AG10803 (cell line): ENCODE measurements at regions not wholly inside any gene's neighbourhood (a gene's known extent, or its start where the extent isn't known, plus 50 kb on each side); places are given as distances from the start of the nearest gene placed in this dataset.

Source experiments
- DNase-seq: peaks from one replicate; pipeline ENCODE4 v3.0.0; 2010; ENCODE audit warnings: low read depth
- H3K4me3 ChIP-seq: 2 replicates; pipeline ENCODE4 v1.5.1; 2011; ENCODE audit warnings: mild to moderate bottlenecking, low read length, control low read depth
- CTCF ChIP-seq: conservative IDR thresholded peaks from 2 replicates; pipeline ENCODE4 v1.5.1; 2011; ENCODE audit warnings: mild to moderate bottlenecking, low read length, control low read depth, inconsistent platforms

- no peak for TF ChIP-seq CTCF
- no peak for DNase-seq
- H3K4me3 ChIP-seq = no peak overlapping the region
These were observed 179.9 kb upstream of the RALGAPA2 start for GRCh38 chr20:20892328-20892727.

- DNase-seq = no peak
- no peak for TF ChIP-seq CTCF
- H3K4me3 ChIP-seq = no peak overlapping the region
These were observed 178.3 kb upstream of the RALGAPA2 start for GRCh38 chr20:20890751-20891150.

DNA sequence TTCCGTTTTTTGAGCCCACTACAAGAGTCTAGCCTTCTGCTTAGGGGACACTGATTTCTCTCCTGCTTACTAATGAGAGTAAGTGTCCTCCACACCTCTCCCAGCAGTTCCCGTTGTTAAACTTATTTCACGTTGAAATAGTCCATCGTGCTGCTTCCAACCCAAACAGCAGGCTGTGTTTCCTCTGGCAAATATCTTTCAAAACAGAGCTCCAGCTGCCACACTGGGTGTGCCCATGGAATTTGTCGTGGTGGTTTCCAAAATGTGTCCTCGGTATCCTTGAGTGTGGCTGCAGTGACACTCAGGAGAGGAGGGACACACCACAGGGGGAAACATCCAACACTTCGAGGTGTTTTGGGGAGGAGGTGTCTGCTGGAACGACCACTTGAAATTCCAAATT is 176.5 kb upstream of the RALGAPA2 start:
- DNase-seq = no peak
- TF ChIP-seq CTCF = no peak
- no peak overlapping the region for H3K4me3 ChIP-seq

- no peak overlapping the region for H3K4me3 ChIP-seq
- no peak for DNase-seq
- no peak for TF ChIP-seq CTCF
These were observed 175.8 kb upstream of the RALGAPA2 start for GRCh38 chr20:20888266-20888656.

GRCh38 chr20:20887593-20888265 is 175.3 kb upstream of the RALGAPA2 start:
- H3K4me3 ChIP-seq = no peak overlapping the region
- no peak for TF ChIP-seq CTCF
- no peak for DNase-seq

DNA sequence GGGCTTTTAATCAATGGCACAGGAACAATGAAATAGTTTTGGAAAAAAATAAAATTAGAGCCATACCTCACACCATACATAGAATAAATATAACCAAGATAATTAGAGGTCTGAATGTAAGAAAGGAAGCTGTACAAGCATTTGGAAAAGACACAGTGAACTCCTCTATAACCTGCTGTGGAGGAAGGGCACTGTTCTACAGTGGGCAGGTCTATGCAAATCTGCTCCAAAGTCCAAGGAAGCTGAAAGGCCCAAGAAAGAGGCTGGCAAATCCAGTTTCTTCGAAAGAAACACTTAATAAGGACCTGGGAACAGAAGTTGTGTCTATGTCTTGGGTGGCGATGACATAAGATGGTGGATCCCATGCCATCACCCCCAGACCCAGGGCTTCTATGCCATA is 169.4 kb upstream of the RALGAPA2 start:
- no peak overlapping the region for H3K4me3 ChIP-seq
- TF ChIP-seq CTCF = no peak
- DNase-seq = no peak

DNA sequence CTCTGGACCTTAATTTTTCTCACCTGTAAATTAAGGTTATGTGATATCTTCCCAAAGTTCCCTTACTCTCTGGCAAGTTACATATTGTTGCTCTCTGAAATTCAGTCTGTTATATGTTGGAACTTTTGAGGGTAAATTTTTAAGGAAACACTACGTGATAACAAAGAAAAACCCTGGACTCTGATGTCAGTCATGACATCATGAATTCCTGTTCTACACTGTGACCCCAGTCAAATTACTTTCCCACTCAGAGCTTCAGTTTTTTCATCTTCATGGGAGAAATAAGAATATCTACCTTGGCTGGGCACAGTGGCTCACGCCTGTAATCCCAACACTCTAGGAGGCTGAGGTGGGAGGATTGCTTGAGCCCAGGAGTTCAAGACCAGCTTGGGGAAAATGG is 164.6 kb upstream of the RALGAPA2 start:
- H3K4me3 ChIP-seq = no peak overlapping the region
- DNase-seq = no peak
- TF ChIP-seq CTCF = no peak
